OCI-LY1 (cell line): ENCODE measurements at regions not wholly inside any gene's neighbourhood (a gene's known extent, or its start where the extent isn't known, plus 50 kb on each side); places are given as distances from the start of the nearest gene placed in this dataset.

ENCODE experiments used
- EZH2 ChIP-seq: fragments of 200-600 bp; sonication (generic), shearing (Covaris generic); IDR thresholded peaks from 2 replicates; pipeline ENCODE4 v1.8.0; 2017; ENCODE audit warnings: borderline replicate concordance, mixed run types, mild to moderate bottlenecking, antibody characterized with exemption, low read length, moderate library complexity, mixed read lengths
- TF ChIP-seq, protein P1 (sequence below): fragments of 200-600 bp; sonication (generic), shearing (Covaris generic); IDR thresholded peaks from 2 replicates; pipeline ENCODE4 v1.5.1; 2017; ENCODE audit warnings: mild to moderate bottlenecking, antibody characterized with exemption, low read length, moderate library complexity, mixed read lengths

DNA sequence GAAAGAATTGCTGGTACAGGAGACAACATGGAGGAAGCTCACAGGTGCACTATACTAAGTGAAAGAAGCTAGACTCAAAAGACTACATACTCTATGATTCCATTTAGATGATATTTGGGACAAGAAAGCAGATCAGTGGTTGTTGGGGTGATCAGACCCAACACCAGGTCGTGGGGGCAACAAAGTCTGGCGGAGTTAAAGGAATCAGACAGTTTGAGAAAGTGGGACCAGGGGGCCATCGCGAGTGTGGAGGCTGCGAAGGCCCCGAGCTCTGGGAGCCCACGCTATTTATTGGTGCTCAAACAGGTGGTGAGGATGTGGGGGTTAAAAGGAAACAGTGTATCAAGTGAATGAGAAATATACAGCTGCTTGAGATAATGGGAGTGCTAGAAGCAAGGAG lies 282.8 kb upstream of the SGK1 start:
- TF ChIP-seq, protein P1, sequence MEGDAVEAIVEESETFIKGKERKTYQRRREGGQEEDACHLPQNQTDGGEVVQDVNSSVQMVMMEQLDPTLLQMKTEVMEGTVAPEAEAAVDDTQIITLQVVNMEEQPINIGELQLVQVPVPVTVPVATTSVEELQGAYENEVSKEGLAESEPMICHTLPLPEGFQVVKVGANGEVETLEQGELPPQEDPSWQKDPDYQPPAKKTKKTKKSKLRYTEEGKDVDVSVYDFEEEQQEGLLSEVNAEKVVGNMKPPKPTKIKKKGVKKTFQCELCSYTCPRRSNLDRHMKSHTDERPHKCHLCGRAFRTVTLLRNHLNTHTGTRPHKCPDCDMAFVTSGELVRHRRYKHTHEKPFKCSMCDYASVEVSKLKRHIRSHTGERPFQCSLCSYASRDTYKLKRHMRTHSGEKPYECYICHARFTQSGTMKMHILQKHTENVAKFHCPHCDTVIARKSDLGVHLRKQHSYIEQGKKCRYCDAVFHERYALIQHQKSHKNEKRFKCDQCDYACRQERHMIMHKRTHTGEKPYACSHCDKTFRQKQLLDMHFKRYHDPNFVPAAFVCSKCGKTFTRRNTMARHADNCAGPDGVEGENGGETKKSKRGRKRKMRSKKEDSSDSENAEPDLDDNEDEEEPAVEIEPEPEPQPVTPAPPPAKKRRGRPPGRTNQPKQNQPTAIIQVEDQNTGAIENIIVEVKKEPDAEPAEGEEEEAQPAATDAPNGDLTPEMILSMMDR: no peak
- TF ChIP-seq EZH2: no peak
